ENCODE measurements at regions not wholly inside any gene's neighbourhood (a gene's known extent, or its start where the extent isn't known, plus 50 kb on each side); places are given as distances from the start of the nearest gene placed in this dataset.

DNA sequence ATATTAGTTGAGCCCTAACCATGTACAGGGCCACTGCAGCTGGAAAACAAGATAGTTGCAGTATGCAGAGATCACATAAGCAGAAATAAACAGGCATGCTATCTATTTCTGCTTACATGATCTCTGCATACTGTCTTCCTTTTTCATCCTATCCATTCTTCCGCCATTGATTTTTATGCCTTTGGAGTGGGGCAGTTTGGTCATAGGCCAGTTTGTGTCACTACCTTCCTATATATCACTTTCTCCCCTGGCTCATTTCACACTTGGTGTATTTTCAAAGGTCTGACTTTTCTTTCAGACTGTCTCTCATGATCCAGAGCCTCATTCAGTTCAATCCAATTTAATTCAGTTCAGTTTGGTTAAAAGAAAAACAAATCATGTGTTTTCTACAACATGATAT is 829.6 kb downstream of the KCNA4 start:
- intact Hi-C loops (cut with DNase I): no loop called here
- WGBS, 3 donors: 81 to 94% (median 86%) methylated on average over 1 of the region's 1 CpG
- no peaks in the 10 kb centered on the region for H3K9me3 ChIP-seq
- ATAC-seq (no peak), DNase-seq (no peak)
- no peaks in the 10 kb centered on the region for H3K4me1 ChIP-seq
- TF ChIP-seq, protein P1, sequence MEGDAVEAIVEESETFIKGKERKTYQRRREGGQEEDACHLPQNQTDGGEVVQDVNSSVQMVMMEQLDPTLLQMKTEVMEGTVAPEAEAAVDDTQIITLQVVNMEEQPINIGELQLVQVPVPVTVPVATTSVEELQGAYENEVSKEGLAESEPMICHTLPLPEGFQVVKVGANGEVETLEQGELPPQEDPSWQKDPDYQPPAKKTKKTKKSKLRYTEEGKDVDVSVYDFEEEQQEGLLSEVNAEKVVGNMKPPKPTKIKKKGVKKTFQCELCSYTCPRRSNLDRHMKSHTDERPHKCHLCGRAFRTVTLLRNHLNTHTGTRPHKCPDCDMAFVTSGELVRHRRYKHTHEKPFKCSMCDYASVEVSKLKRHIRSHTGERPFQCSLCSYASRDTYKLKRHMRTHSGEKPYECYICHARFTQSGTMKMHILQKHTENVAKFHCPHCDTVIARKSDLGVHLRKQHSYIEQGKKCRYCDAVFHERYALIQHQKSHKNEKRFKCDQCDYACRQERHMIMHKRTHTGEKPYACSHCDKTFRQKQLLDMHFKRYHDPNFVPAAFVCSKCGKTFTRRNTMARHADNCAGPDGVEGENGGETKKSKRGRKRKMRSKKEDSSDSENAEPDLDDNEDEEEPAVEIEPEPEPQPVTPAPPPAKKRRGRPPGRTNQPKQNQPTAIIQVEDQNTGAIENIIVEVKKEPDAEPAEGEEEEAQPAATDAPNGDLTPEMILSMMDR (IDR thresholded peaks at IDR 0.05): no peak
- H3K4me3 ChIP-seq: no peak overlapping the region
- no peaks in the 10 kb centered on the region for H3K36me3 ChIP-seq (ENCODE audit: insufficient read depth in 1 of 2, low read depth in 1 of 2)
- no peak overlapping the region for H3K27ac ChIP-seq
- no peaks in the 10 kb centered on the region for H3K27me3 ChIP-seq (ENCODE audit: insufficient read depth in 3 of 3, low read length in 2 of 3)

DNA sequence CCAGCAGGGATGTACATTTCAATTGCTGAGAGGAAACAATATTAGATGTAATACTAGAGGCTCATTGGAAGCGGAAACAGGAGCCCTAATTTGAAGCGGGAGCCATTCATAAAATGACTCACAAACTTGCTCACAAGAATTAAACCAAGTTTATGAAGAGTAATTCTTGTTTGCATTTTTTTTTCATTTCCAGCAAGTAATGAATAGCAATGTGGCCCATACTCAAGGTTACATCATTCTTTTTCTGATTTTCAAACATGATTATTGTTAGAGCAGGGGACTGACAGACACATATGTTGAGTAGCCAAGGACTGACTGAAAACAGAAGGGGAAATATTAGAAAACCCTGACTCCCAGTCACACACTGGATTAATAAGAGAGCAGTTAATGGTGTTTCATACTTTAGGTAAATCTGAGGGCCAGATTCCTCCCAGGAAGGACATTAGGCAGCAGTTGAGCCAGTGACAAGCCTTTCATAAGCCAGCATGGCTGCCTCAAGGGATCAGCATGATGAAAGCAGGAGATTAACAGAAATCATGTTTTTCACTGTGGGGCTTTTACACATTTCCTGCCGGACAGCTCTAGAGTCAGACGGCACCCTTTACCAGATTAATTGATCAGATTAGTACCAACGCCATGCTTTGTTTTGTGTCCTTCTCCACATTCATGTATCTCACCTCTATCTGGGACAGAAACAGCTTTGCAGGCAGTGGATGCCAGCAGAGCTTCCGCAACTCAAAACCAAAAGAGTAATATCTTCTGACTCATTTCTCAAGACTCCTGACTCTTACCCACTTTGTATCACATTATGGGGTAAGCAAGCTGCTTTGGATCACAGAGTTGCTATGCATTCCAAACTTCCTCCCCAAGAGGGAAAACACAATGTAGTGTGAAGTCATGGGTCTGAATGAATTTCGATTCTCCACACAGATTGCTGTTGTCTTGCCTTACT is 831.6 kb downstream of the KCNA4 start:
- DNase-seq: no peak
- WGBS, 3 donors: 30 to 33% (median 33%) methylated on average over 7 of the region's 7 CpGs
- TF ChIP-seq, protein P1 (IDR thresholded peaks at IDR 0.05): no peak

DNA sequence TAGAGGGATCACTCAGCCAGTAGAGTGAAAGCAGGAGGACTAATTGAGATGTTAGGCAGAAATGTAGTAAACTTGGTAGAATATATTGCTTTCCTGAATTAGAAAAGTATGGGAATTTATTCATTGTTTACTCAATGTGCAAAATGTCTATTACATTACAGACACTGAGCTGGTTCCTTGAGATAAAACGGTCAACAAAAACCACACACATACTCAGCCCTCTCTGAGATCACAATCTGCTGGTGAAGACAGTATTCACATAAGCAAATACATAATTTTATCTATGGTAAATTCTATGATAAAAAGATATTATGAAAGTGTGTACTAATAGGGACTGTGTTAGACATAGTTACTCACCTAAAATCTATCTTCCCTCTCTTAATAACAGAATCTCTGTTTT is 833.5 kb downstream of the KCNA4 start:
- no peak for DNase-seq
- no peak overlapping the region for H3K4me3 ChIP-seq
- no peaks in the 10 kb centered on the region for H3K27me3 ChIP-seq (ENCODE audit: insufficient read depth in 3 of 3, low read length in 2 of 3)
- no peak for ATAC-seq
- no peaks in the 10 kb centered on the region for H3K36me3 ChIP-seq (ENCODE audit: insufficient read depth in 1 of 2, low read depth in 1 of 2)
- no peak overlapping the region for H3K27ac ChIP-seq
- TF ChIP-seq, protein P1 (IDR thresholded peaks at IDR 0.05): no peak
- no peaks in the 10 kb centered on the region for H3K4me1 ChIP-seq
- WGBS, 3 donors: 79 to 91% (median 86%) methylated on average over 1 of the region's 1 CpG
- intact Hi-C loops (cut with DNase I): no loop called here
- no peaks in the 10 kb centered on the region for H3K9me3 ChIP-seq

More for the DNA sequence above, 831.6 kb downstream of the KCNA4 start:
- Histone ChIP-seq H3K4me1 (no peaks in the 10 kb centered on the region), H3K27me3 (ENCODE audit: insufficient read depth in 3 of 3, low read length in 2 of 3) (no peaks in the 10 kb centered on the region), H3K9me3 (no peaks in the 10 kb centered on the region), H3K27ac (no peak overlapping the region), H3K36me3 (ENCODE audit: insufficient read depth in 1 of 2, low read depth in 1 of 2) (no peaks in the 10 kb centered on the region), H3K4me3 (no peak overlapping the region)
- intact Hi-C loops (cut with DNase I): no loop called here
- ATAC-seq: no peak

DNA sequence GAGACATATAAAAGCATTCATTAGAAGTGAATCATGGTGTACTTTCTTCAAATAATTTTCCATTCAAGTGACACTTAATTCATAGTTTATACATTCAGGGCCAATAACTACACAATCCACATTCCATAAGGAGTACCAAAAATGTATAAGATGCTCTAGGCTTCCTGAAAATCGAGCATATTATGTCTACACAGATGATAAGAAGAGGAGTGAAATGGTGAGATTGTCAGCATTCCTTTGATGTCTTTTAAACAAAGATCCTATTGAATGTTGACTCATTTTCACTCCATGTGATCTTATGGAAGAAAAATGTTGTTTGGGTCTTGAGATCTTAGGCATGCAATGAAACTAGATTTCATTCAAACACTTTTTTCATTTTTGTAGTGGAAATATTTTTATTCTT is 843.2 kb downstream of the KCNA4 start:
- DNase-seq (no peak), ATAC-seq (no peak)
- TF ChIP-seq, protein P1 (IDR thresholded peaks at IDR 0.05): no peak
- WGBS, 3 donors: 31 to 38% (median 35%) methylated on average over 1 of the region's 1 CpG
- H3K4me3 ChIP-seq: no peak overlapping the region
- no peaks in the 10 kb centered on the region for H3K27me3 ChIP-seq (ENCODE audit: insufficient read depth in 3 of 3, low read length in 2 of 3)
- intact Hi-C loops (cut with DNase I): no loop called here
- no peak overlapping the region for H3K27ac ChIP-seq
- H3K36me3 ChIP-seq (ENCODE audit: insufficient read depth in 1 of 2, low read depth in 1 of 2): no peaks in the 10 kb centered on the region
- no peaks in the 10 kb centered on the region for H3K9me3 ChIP-seq
- no peaks in the 10 kb centered on the region for H3K4me1 ChIP-seq

Measured in psoas muscle (tissue), 7 donors.